ENCODE measurements at regions not wholly inside any gene's neighbourhood (a gene's known extent, or its start where the extent isn't known, plus 50 kb on each side); places are given as distances from the start of the nearest gene placed in this dataset.

DNA sequence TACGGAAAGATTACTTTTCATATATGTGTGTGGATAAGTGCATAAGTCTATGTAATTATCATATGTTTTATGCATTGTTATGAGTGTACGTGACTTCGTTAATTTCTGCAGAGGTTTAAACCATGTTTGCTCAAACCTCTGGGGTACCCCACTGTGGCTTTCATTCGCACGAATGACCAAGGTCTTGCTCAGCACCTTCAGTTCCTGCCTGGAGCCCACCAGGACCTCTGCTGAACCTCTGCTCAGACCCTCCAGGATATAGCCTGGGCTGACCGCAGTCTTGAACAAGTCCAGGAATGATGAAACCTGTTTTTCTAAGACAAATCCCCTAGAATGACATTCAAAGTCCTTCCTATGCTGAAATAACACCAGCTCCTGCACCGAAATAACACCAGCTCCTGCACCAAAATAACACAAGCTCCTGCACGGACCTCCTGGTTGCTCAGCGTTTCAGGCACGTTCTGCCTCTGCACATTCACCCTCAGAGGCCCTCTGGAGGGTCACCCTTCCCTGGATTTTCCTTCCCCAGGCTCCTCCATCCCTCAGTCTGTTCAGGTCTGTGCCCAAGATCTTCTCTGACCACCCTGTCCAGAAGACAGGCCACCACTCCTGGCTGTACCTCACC, 99.7 kb upstream of the BOD1 start:
- Mint-ChIP-seq H3K27ac (no peak overlapping the region), H3K36me3 (ENCODE audit: insufficient read depth in 2 of 2) (no peaks in the 10 kb centered on the region), H3K27me3 (ENCODE audit: low read depth) (no peaks in the 10 kb centered on the region), H3K4me1 (ENCODE audit: low read depth) (no peaks in the 10 kb centered on the region), H3K9me3 (no peaks in the 10 kb centered on the region), H3K4me3 (no peak overlapping the region)
- ATAC-seq (replicated peaks in 1 of 2) (no peak), DNase-seq (no peak)

DNA sequence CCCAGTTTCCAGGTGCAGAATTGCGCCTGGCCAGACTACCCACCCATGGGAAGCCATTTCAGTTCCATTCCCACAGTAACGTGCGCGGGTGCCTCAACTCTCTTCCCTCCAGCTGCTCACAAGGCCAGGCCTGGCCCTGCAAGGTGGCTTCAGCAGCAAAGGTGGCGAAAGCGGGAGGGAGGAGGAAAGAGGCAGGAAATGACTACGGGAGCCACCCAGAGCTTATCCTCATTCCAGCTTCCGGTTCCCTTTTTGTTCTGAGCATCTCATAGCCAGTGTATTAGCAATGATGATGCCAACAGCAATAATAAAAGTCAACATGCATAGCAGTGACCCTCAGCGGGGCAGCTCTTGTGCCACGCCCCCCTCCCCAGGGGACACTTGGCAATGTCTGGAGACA, 101.5 kb upstream of the BOD1 start:
- Mint-ChIP-seq H3K4me1 (ENCODE audit: low read depth) (no peaks in the 10 kb centered on the region), H3K36me3 (ENCODE audit: insufficient read depth in 2 of 2) (no peaks in the 10 kb centered on the region), H3K27ac (no peak overlapping the region), H3K4me3 (no peak overlapping the region), H3K9me3 (no peaks in the 10 kb centered on the region), H3K27me3 (ENCODE audit: low read depth) (no peaks in the 10 kb centered on the region)
- ATAC-seq (replicated peaks in 1 of 2) (no peak), DNase-seq (no peak)

GRCh38 chr5:173718469-173718868, 102.0 kb upstream of the BOD1 start:
- no peaks in the 10 kb centered on the region for H3K27me3 Mint-ChIP-seq (ENCODE audit: low read depth)
- H3K27ac Mint-ChIP-seq, result no peak overlapping the region
- no peak for DNase-seq
- H3K4me3 Mint-ChIP-seq, result no peak overlapping the region
- no peaks in the 10 kb centered on the region for H3K36me3 Mint-ChIP-seq (ENCODE audit: insufficient read depth in 2 of 2)
- ATAC-seq (replicated peaks in 1 of 2), result no peak
- H3K9me3 Mint-ChIP-seq, result no peaks in the 10 kb centered on the region
- H3K4me1 Mint-ChIP-seq (ENCODE audit: low read depth), result no peaks in the 10 kb centered on the region

GRCh38 chr5:173719731-173720082, 103.3 kb upstream of the BOD1 start:
- Mint-ChIP-seq H3K4me1 (ENCODE audit: low read depth) (no peaks in the 10 kb centered on the region), H3K9me3 (no peaks in the 10 kb centered on the region), H3K27ac (no peak overlapping the region), H3K4me3 (no peak overlapping the region), H3K27me3 (ENCODE audit: low read depth) (no peaks in the 10 kb centered on the region), H3K36me3 (ENCODE audit: insufficient read depth in 2 of 2) (no peaks in the 10 kb centered on the region)
- ATAC-seq (replicated peaks in 1 of 2), result no peak
- DNase-seq, result no peak

GRCh38 chr5:173720286-173720952, 104.0 kb upstream of the BOD1 start:
- DNase-seq (no peak), ATAC-seq (replicated peaks in 1 of 2) (no peak)
- no peaks in the 10 kb centered on the region for H3K36me3 Mint-ChIP-seq (ENCODE audit: insufficient read depth in 2 of 2)
- no peak overlapping the region for H3K27ac Mint-ChIP-seq
- no peak overlapping the region for H3K4me3 Mint-ChIP-seq
- no peaks in the 10 kb centered on the region for H3K9me3 Mint-ChIP-seq
- no peaks in the 10 kb centered on the region for H3K27me3 Mint-ChIP-seq (ENCODE audit: low read depth)
- H3K4me1 Mint-ChIP-seq (ENCODE audit: low read depth), result no peaks in the 10 kb centered on the region

DNA sequence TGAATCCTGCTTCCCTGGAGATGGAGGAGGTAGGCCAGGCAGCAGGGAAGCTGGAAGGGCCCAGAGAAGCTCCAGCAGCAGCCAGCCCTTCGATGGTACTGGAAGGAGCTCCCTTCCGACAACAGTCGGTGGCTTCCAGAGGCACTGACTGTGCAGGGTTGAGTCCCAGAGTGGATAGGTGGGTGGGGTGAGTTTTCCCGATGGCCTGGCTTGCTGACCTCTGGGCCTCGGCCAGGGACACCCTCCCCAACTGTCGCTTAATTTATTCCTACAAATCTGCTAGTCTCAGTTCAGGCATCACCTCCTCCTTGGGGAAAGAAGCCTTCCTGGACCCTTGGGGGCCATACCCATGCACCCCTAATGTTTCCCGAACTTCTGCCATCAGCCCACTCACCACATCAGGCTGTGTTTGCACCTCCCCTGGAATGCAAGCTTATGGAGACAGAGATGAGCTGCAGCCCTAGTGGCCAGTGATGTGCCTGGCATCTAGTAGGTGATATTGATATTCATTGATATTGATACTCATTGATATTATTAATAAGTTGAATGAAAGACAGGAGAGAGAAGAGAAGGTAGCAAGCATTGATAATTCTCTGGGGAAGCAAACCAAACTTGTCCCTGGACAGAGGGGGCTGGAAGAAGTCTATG, 104.6 kb upstream of the BOD1 start:
- Mint-ChIP-seq H3K4me3 (no peak overlapping the region), H3K27ac (no peak overlapping the region), H3K27me3 (ENCODE audit: low read depth) (no peaks in the 10 kb centered on the region), H3K4me1 (ENCODE audit: low read depth) (no peaks in the 10 kb centered on the region), H3K9me3 (peaks cover 2 to 4% of the 10 kb centered on the region in 2 donors), H3K36me3 (ENCODE audit: insufficient read depth in 2 of 2) (no peaks in the 10 kb centered on the region)
- ATAC-seq (replicated peaks in 1 of 2) (no peak), DNase-seq (no peak)

- Mint-ChIP-seq H3K4me1 (ENCODE audit: low read depth) (no peaks in the 10 kb centered on the region), H3K36me3 (ENCODE audit: insufficient read depth in 2 of 2) (no peaks in the 10 kb centered on the region), H3K9me3 (peaks cover 2 to 4% of the 10 kb centered on the region in 2 donors), H3K27me3 (ENCODE audit: low read depth) (no peaks in the 10 kb centered on the region), H3K4me3 (no peak overlapping the region), H3K27ac (no peak overlapping the region)
- DNase-seq (no peak), ATAC-seq (replicated peaks in 1 of 2) (no peak)
These were observed 105.3 kb upstream of the BOD1 start for GRCh38 chr5:173721601-173722232.

DNA sequence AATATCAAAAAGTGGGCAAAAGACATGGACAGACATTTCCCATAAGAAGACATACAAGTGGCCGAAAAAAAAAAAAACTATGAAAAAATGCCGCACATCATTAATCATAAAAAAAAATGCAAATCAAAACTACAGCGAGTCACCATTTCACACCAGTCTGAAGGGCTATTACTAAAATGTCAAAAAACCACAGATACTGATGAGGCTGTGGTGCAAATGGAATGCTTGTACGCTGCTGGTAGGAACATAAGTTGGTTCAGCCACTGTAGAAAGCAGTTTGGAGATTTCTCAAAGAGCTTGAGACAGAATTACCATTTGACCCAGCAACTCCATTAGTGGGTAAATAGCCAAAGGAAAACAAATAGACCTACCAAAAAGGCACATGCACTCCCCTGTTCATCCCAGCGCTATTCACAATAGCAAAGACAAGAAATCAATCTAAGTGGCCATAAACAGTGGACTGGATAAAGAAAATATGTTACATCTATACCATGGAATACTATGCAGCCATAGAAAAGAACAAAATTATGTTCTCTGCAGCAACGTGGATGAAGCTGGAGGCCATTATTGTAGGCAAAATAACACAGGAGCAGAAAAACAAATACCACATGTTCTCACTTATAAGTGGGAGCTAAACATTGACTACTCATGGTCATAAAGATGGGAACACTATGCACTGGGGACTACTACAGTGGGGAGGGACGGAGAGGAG, 110.6 kb upstream of the BOD1 start:
- ATAC-seq (replicated peaks in 1 of 2), result no peak
- no peaks in the 10 kb centered on the region for H3K36me3 Mint-ChIP-seq (ENCODE audit: insufficient read depth in 2 of 2)
- no peak overlapping the region for H3K4me3 Mint-ChIP-seq
- DNase-seq, result no peak
- H3K27me3 Mint-ChIP-seq (ENCODE audit: low read depth), result no peaks in the 10 kb centered on the region
- H3K9me3 Mint-ChIP-seq, result peaks cover 2 to 4% of the 10 kb centered on the region in 2 donors
- no peaks in the 10 kb centered on the region for H3K4me1 Mint-ChIP-seq (ENCODE audit: low read depth)
- no peak overlapping the region for H3K27ac Mint-ChIP-seq

DNA sequence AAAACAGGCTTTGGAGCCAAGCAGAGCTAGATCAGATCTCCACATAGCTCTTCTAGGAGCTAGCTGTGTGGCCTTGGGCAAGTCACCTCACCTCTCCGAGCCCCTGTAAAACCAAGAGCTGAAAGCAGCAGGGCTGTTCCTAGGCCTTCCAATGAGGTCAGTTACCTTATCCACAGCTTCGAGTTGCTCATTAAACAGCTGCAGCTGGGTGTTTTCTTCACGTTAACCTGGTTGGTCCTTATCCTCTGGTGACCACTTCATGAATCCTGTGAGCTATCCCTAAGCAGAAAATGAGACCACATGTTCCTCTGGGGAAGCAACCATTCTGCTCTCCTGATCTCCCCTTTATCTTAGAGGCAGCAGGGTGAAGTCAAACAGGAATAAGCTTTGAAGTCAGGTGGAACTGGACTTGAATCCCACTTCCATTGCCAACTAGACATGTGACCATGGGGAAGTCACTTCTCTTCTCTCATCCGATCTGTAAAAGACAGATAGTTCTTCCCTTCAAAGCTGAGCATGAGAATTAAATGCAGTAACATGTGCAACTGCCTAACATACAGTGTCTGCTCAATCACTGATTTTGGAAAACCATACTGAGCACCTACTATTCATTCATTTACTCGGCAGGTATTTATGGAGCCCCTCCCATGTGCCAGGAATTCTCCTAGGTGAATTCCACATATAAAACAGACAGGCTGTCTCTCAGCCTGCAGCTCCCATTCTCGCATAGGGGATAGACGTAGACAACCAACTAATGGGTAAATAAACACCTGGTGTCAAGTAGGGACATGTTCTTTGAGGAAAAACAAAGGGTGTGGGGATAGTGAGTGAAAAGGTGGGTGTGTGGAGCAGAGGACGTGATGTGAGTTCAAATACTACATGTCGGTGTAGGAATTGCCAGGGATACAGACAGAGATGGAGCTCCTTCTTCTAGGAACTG, 111.7 kb upstream of the BOD1 start:
- no peak for DNase-seq
- no peaks in the 10 kb centered on the region for H3K4me1 Mint-ChIP-seq (ENCODE audit: low read depth)
- no peak for ATAC-seq (replicated peaks in 1 of 2)
- peaks cover 2 to 4% of the 10 kb centered on the region in 2 donors for H3K9me3 Mint-ChIP-seq
- H3K27me3 Mint-ChIP-seq (ENCODE audit: low read depth), result no peaks in the 10 kb centered on the region
- no peak overlapping the region for H3K27ac Mint-ChIP-seq
- H3K36me3 Mint-ChIP-seq (ENCODE audit: insufficient read depth in 2 of 2), result no peaks in the 10 kb centered on the region
- H3K4me3 Mint-ChIP-seq, result no peak overlapping the region

DNA sequence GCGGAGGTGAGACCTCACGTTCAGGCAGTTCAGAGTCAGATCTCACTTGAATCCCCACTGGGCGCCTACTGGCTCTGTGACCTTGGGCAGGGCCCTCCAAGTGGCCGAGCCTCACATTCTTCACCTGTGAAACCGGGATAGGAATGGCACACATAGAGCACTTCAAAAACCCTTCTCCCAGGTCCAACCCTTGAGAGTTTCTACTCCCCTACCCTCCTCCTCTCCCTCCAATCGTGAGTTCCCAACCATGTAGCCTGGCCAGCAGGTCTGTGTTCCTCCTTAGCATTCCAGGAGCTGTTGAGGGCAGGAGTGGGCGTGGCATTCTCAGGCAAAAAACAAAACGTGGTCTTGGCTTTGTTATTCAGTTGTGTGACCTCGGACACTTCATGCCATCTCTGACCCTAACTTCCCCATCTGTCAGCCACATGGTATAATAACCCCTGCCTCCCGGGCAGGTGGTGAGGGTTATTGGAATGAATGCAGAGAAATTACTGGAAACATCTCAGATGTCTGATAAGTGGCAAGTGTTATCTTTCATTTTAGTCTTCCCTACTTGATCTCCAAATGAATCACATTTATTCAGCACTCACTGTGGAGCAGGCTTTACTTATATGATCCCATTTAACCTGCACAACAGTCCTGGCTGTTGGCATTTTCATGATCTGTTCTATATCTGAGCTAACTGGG, 112.8 kb upstream of the BOD1 start:
- Mint-ChIP-seq H3K4me3 (no peak overlapping the region), H3K27me3 (ENCODE audit: low read depth) (no peaks in the 10 kb centered on the region), H3K4me1 (ENCODE audit: low read depth) (no peaks in the 10 kb centered on the region), H3K27ac (no peak overlapping the region), H3K9me3 (peaks cover 2 to 4% of the 10 kb centered on the region in 2 donors), H3K36me3 (ENCODE audit: insufficient read depth in 2 of 2) (no peaks in the 10 kb centered on the region)
- DNase-seq (no peak), ATAC-seq (replicated peaks in 1 of 2) (no peak)

DNA sequence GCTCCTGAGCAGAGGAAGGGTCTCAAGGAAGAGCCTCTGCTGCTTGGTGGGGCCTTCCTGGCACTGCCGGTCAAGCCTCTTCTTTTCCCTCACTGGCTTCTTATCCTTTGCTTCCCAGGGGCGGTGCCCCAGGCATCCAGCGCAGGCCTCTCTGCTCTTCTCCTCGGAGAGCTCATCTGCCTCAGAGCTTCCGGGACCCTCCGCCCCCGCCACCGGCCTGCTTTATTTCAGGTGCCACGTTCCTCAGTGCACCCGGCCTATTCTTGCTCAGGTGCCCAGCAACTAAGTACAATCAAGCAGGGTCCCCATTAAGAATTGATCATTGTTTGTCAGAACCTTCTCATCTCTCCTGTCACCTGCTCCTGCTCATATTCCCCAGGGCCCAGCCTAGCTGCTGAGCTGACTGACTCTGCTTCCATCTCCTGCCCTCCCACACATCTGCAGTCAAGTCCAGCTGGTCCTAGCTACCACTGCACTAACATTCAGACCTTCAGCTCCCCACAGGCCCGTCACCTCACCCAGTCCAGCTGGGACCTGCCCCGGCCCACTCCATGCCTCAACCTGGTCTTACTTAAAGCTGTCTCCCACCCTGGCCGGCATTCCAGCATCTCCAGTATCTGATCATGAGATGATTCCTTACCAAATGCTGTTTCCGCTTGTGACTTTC, 114.3 kb upstream of the BOD1 start:
- no peaks in the 10 kb centered on the region for H3K4me1 Mint-ChIP-seq (ENCODE audit: low read depth)
- ATAC-seq (replicated peaks in 1 of 2) (no peak), DNase-seq (no peak)
- H3K27me3 Mint-ChIP-seq (ENCODE audit: low read depth), result no peaks in the 10 kb centered on the region
- H3K36me3 Mint-ChIP-seq (ENCODE audit: insufficient read depth in 2 of 2), result no peaks in the 10 kb centered on the region
- peaks cover 0 to under 1% of the 10 kb centered on the region in 2 donors for H3K9me3 Mint-ChIP-seq
- H3K4me3 Mint-ChIP-seq, result no peak overlapping the region
- H3K27ac Mint-ChIP-seq, result no peak overlapping the region

All from activated T-cell treated with anti-CD3 and anti-CD28 coated beads, Interleukin-2, amount 50 U/mL, for 72 hours (primary cell).